ENCODE measurements at regions not wholly inside any gene's neighbourhood (a gene's known extent, or its start where the extent isn't known, plus 50 kb on each side); places are given as distances from the start of the nearest gene placed in this dataset.

DNA sequence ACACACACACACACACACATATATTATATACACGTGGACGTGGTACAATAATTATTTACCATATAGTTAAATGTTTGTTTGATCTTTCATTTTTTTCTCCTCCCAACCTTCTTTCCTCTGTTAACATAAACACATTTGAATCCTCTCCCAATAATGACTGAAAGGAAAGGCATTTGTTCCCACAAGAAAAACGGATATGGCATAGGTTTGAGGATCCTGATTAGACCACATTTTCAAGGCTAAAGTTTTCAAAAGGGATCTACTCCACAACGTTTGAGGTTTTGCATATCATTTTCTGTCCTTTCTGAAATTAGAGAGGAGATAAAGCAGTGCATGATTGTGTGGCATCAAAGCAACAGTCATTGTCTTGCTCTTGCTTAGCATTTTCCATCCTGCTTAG is 1883.4 kb downstream of the STIM2 start:
- Mint-ChIP-seq H3K27ac (no peak overlapping the region), H3K36me3 (ENCODE audit: low read depth) (no peaks in the 10 kb centered on the region), H3K27me3 (ENCODE audit: low read depth) (no peaks in the 10 kb centered on the region), H3K9me3 (peaks cover 3% of the 10 kb centered on the region), H3K4me1 (ENCODE audit: low read depth) (no peaks in the 10 kb centered on the region), H3K4me3 (no peak overlapping the region)
- DNase-seq, result no peak
- intact Hi-C loops (cut with micrococcal nuclease), result no loop called here
- CTCF ChIA-PET, result no interaction called here

DNA sequence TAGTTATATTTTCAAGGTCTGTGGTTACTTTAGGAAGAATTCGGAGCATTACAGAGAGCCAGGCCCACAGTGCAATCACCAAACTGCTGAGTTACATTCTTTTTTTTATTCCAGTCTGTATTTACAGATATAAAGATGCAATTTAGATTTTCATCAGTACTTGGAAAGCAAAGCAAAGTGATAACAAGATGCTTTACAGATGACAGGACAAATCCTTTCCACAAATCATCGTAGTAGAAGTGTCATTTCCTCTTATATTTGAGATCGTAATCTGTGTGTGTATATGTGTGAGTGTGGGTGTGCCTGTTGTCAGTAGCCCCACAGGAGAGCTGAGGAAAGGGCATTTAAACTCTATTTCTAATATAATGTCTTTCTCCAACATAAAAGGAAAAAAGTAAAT is 1893.7 kb downstream of the STIM2 start:
- H3K4me3 Mint-ChIP-seq, result no peak overlapping the region
- DNase-seq, result no peak
- no peaks in the 10 kb centered on the region for H3K27me3 Mint-ChIP-seq (ENCODE audit: low read depth)
- peaks cover 8% of the 10 kb centered on the region for H3K9me3 Mint-ChIP-seq
- no peak overlapping the region for H3K27ac Mint-ChIP-seq
- CTCF ChIA-PET, result no interaction called here
- H3K4me1 Mint-ChIP-seq (ENCODE audit: low read depth), result no peaks in the 10 kb centered on the region
- intact Hi-C loops (cut with micrococcal nuclease), result no loop called here
- H3K36me3 Mint-ChIP-seq (ENCODE audit: low read depth), result no peaks in the 10 kb centered on the region

DNA sequence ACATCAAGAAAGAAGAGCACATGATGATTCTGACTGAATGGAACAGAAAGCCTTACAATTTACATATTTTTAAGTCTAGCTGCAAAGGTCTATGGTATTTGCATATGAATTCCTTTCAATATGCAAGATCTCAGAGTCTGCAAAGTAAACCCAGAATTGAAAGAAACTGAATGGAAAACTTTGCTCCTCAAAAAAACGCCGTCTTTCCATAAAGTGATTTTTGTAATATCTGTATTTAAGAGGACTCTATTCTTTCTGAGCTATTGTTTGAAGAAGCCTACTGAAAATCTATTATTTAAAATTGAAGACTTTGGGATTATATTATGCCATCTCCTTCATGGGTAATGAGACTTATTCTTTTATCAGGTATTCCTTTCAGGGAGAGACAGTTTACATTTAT is 1894.4 kb downstream of the STIM2 start:
- no peaks in the 10 kb centered on the region for H3K36me3 Mint-ChIP-seq (ENCODE audit: low read depth)
- peaks cover 6% of the 10 kb centered on the region for H3K9me3 Mint-ChIP-seq
- H3K4me3 Mint-ChIP-seq, result no peak overlapping the region
- CTCF ChIA-PET, result no interaction called here
- H3K27me3 Mint-ChIP-seq (ENCODE audit: low read depth), result no peaks in the 10 kb centered on the region
- intact Hi-C loops (cut with micrococcal nuclease), result no loop called here
- no peaks in the 10 kb centered on the region for H3K4me1 Mint-ChIP-seq (ENCODE audit: low read depth)
- DNase-seq, result no peak
- no peak overlapping the region for H3K27ac Mint-ChIP-seq

DNA sequence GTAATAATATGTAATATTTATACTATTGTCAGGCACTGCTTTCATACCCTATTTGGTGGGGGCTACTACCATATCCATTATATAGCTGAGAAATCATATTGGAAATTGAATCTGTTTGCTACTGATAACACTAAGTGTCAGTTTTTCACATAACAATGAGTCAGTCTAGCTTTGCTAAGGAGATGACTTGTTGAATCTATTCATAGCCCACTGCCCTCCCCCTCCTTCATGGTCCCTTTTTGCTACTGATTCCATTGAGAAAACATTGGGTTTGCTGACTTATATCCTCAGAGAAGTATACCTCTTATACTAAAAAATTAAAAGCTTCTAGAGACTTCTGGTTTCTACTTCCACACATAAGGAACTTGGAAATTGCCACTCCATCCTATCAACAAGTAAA is 1898.4 kb downstream of the STIM2 start:
- intact Hi-C loops (cut with micrococcal nuclease), result no loop called here
- no peak for DNase-seq
- peaks cover 12% of the 10 kb centered on the region for H3K9me3 Mint-ChIP-seq
- CTCF ChIA-PET, result no interaction called here
- no peak overlapping the region for H3K27ac Mint-ChIP-seq
- no peaks in the 10 kb centered on the region for H3K4me1 Mint-ChIP-seq (ENCODE audit: low read depth)
- no peaks in the 10 kb centered on the region for H3K36me3 Mint-ChIP-seq (ENCODE audit: low read depth)
- H3K27me3 Mint-ChIP-seq (ENCODE audit: low read depth), result no peaks in the 10 kb centered on the region
- no peak overlapping the region for H3K4me3 Mint-ChIP-seq

DNA sequence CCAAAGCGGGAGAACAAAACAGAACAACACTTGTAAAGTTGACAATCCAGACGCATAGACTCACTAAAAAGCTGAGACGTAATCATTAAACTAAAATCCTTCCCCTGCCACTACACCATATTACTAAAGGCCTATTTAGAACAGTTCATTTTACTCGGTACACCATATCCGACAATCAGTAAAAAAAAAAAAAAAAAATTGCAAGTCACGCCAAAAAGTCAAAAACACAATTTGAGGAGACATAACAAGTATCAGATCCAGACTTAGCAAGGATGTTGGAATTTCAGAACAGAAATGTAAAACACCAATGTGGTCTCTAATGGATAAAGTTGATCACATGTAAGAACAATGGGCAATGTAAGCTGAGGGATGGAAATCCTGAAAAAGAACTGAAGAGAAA is 1899.4 kb downstream of the STIM2 start:
- DNase-seq, result no peak
- Mint-ChIP-seq H3K9me3 (peaks cover 10% of the 10 kb centered on the region), H3K36me3 (ENCODE audit: low read depth) (no peaks in the 10 kb centered on the region), H3K27me3 (ENCODE audit: low read depth) (no peaks in the 10 kb centered on the region), H3K4me3 (no peak overlapping the region), H3K4me1 (ENCODE audit: low read depth) (no peaks in the 10 kb centered on the region), H3K27ac (no peak overlapping the region)
- CTCF ChIA-PET, result no interaction called here
- intact Hi-C loops (cut with micrococcal nuclease), result no loop called here

DNA sequence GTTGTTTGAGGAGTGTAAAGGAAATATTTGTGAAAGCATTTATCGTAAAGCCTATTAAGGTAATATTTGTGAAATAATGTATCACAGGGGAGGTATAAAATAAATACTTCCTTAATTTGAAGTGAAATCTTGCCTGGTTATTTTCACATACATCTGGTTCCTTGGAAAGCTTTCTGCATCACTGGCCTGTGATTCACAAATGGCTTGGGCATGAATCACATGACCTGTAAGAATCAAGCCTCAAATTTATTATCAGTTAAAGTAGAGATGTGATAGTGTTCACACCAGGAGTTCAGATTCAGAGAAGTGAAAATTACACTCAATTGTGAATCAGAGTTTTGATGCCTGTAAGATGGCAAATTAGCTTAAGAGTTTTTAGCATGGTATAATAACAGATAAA is 1911.4 kb downstream of the STIM2 start:
- intact Hi-C loops (cut with micrococcal nuclease), result no loop called here
- Mint-ChIP-seq H3K4me1 (ENCODE audit: low read depth) (no peaks in the 10 kb centered on the region), H3K36me3 (ENCODE audit: low read depth) (no peaks in the 10 kb centered on the region), H3K9me3 (peaks cover 9% of the 10 kb centered on the region), H3K27ac (no peak overlapping the region), H3K4me3 (no peak overlapping the region), H3K27me3 (ENCODE audit: low read depth) (no peaks in the 10 kb centered on the region)
- DNase-seq, result no peak
- CTCF ChIA-PET, result no interaction called here

DNA sequence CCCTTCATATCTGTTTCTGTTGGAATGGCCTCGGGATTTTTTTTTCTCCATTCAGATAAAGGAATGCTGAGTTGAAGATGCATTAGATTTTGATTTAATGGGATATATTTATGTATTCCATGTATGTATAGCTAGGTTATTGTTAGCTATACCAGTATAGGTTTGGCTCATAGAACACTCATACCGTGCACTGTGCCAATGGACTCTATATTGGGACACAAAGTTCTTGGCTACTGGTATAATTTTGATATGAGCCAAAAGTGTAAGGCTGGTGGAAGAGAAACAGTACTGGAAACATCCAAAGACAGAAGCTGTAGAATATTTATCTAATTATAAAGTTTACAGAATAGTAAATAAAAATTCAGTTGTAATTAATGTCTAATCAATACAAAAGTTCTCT is 1912.1 kb downstream of the STIM2 start:
- CTCF ChIA-PET, result no interaction called here
- intact Hi-C loops (cut with micrococcal nuclease), result no loop called here
- H3K36me3 Mint-ChIP-seq (ENCODE audit: low read depth), result no peaks in the 10 kb centered on the region

DNA sequence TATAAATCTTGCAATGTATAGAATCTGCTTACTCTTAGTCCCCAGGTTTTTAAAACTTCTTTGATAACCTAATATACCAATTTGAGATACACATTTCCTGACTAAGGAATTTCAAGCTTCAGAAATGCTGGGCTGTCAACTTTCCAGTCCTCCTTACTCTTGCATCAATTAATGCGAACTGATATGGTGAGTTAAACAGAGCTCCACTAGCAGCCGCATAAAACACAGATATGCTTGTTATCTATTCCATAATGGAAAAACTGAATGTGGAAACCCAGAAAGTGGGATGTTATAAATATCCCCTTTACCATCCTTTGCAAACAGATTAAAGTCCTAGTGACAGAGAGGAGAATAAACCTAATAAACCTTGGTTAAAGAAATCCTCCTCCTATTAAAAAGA is 1913.7 kb downstream of the STIM2 start:
- DNase-seq, result no peak
- no peak overlapping the region for H3K4me3 Mint-ChIP-seq
- no peaks in the 10 kb centered on the region for H3K36me3 Mint-ChIP-seq (ENCODE audit: low read depth)
- no peak overlapping the region for H3K27ac Mint-ChIP-seq
- CTCF ChIA-PET, result no interaction called here
- intact Hi-C loops (cut with micrococcal nuclease), result no loop called here
- H3K9me3 Mint-ChIP-seq, result peaks cover 5% of the 10 kb centered on the region
- no peaks in the 10 kb centered on the region for H3K27me3 Mint-ChIP-seq (ENCODE audit: low read depth)
- H3K4me1 Mint-ChIP-seq (ENCODE audit: low read depth), result no peaks in the 10 kb centered on the region

More for the DNA sequence above, 1912.1 kb downstream of the STIM2 start:
- H3K4me1 Mint-ChIP-seq (ENCODE audit: low read depth), result no peaks in the 10 kb centered on the region
- H3K27ac Mint-ChIP-seq, result no peak overlapping the region
- H3K4me3 Mint-ChIP-seq, result no peak overlapping the region
- H3K27me3 Mint-ChIP-seq (ENCODE audit: low read depth), result no peaks in the 10 kb centered on the region
- H3K9me3 Mint-ChIP-seq, result peaks cover 9% of the 10 kb centered on the region
- no peak for DNase-seq

DNA sequence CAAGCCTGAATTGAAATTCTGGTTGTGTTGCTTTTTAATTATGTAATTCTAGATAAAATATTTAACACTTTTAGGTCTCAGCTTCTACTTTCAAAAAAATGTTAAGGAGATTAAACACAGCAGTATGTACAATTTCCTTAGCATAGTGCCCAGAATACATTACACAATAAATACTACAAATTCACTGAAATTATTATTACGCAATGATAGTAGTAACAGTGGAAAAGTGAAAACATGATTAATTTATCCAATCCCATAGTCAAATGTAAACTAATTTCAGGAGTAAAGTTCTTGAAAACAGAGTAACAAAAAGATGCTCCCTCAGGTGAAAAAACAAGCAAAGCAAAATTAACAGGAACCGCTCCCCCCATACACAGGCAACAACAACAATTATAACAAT is 1915.4 kb downstream of the STIM2 start:
- intact Hi-C loops (cut with micrococcal nuclease), result no loop called here
- Mint-ChIP-seq H3K4me1 (ENCODE audit: low read depth) (no peaks in the 10 kb centered on the region), H3K36me3 (ENCODE audit: low read depth) (no peaks in the 10 kb centered on the region), H3K27me3 (ENCODE audit: low read depth) (no peaks in the 10 kb centered on the region), H3K9me3 (peaks cover 5% of the 10 kb centered on the region), H3K4me3 (no peak overlapping the region), H3K27ac (no peak overlapping the region)
- DNase-seq, result no peak
- CTCF ChIA-PET, result no interaction called here

DNA sequence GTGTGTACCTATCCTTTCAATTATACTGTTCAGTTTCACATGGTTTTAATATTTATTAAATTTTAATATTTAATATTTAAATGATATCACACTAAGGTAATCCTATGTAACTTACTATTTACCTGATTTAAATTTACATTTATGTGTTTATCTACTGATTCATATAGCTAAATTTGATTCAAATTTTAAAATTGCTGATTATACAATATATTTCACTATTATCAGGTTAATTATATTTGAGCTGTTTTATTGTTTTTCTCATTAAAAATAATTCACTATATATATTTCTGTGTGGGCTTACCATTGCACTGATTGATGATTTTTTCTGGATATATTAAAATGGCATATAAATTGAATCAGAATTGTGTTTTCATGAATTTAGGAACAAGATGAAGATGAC is 1923.5 kb downstream of the STIM2 start:
- no peak overlapping the region for H3K4me3 Mint-ChIP-seq

DNA sequence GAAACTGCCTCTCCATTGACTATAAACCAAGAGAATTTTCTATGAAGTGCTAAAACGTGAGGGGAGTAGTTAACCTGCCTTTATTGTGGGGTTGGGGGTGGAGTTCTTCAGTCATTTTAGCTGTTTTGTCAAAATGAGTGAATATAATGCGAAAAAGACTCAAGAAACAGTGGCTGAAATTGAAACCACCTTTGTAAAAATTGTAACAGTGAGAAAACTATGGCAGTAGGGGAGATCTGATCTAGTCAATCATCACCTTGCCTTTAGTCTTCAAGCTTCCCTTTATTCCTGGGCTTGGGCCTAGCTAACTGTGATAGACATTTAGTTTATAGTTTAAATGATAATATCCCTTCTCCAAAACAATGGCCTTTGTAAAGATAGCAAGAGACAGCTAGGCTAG is 1927.3 kb downstream of the STIM2 start:
- DNase-seq, result no peak
- CTCF ChIA-PET, result no interaction called here
- intact Hi-C loops (cut with micrococcal nuclease), result no loop called here
- no peaks in the 10 kb centered on the region for H3K27me3 Mint-ChIP-seq (ENCODE audit: low read depth)
- H3K27ac Mint-ChIP-seq, result no peak overlapping the region
- H3K4me3 Mint-ChIP-seq, result no peak overlapping the region
- no peaks in the 10 kb centered on the region for H3K4me1 Mint-ChIP-seq (ENCODE audit: low read depth)
- H3K36me3 Mint-ChIP-seq (ENCODE audit: low read depth), result no peaks in the 10 kb centered on the region
- peaks cover 2% of the 10 kb centered on the region for H3K9me3 Mint-ChIP-seq

More for the DNA sequence above, 1923.5 kb downstream of the STIM2 start:
- H3K9me3 Mint-ChIP-seq, result peaks cover 2% of the 10 kb centered on the region
- no peaks in the 10 kb centered on the region for H3K36me3 Mint-ChIP-seq (ENCODE audit: low read depth)
- intact Hi-C loops (cut with micrococcal nuclease), result no loop called here
- DNase-seq, result no peak
- no peaks in the 10 kb centered on the region for H3K27me3 Mint-ChIP-seq (ENCODE audit: low read depth)
- CTCF ChIA-PET, result no interaction called here
- H3K4me1 Mint-ChIP-seq (ENCODE audit: low read depth), result no peaks in the 10 kb centered on the region
- H3K27ac Mint-ChIP-seq, result no peak overlapping the region

DNA sequence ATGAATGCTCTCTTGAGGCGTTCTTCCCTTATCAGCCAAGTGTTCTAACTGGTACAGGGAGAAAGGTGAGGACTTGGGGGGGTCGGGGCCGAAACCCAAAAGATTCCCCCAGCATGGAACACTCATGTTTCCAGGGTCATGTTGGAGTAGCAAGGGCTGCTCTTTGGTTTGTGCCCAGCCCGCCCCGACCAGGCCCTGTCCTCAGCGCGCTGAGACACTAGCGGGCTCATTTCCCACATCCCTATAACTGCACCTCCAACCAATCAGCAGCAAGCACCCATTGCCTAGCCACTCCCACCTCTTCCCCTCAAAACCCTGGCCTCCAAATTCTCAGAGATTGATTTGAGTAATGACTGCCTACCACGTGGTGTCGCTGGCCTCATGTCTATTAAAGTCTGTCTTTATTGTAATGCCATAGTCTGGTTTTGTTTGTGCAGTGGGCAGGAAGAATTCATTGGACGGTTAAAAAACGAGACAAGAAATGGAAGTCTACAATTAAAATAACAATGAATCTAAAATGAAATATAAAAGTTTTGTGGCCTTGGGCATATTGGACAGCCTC is 1928.4 kb downstream of the STIM2 start:
- Mint-ChIP-seq H3K4me1 (ENCODE audit: low read depth) (no peaks in the 10 kb centered on the region), H3K4me3 (no peak overlapping the region), H3K27me3 (ENCODE audit: low read depth) (no peaks in the 10 kb centered on the region), H3K27ac (no peak overlapping the region), H3K9me3 (peaks cover 2% of the 10 kb centered on the region), H3K36me3 (ENCODE audit: low read depth) (no peaks in the 10 kb centered on the region)
- CTCF ChIA-PET, result no interaction called here
- no peak for DNase-seq
- intact Hi-C loops (cut with micrococcal nuclease), result no loop called here

DNA sequence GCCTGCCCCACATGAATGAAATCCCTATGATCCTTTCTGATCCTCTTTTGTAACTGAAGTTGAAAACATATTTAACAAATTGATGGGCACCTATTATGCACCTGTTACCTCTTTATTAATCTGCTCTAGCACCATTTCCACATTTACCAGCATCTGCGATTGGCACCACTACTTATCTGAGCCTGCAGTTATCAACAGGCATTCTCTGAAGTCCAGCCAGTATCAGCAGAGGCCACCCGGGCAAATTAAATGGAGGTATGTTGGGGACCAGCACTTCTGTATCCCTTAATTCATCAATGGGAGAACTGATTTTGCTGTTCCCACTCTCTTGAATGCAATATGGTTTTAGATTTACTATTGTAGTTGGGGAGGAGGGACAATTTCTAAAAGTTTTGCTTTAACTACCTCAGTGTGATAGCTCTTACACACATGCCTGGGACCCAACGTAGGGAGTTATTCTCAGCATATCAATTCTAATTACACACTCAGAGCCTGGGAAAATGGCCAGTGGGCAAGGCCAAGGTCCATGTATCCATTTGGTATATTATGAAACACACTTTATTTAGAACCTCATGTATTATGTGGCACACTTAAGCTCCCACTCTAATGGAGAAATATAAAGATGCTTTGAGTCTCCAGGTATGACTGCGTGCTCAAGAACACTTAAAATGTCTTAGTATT is 1927.1 kb upstream of the PCDH7 start:
- no peak for DNase-seq
- Mint-ChIP-seq H3K9me3 (peaks cover 4% of the 10 kb centered on the region), H3K27me3 (ENCODE audit: low read depth) (no peaks in the 10 kb centered on the region), H3K4me1 (ENCODE audit: low read depth) (no peaks in the 10 kb centered on the region), H3K4me3 (no peak overlapping the region), H3K36me3 (ENCODE audit: low read depth) (no peaks in the 10 kb centered on the region), H3K27ac (no peak overlapping the region)
- intact Hi-C loops (cut with micrococcal nuclease), result no loop called here
- CTCF ChIA-PET, result no interaction called here
